SU-DHL-6 (cell line): ENCODE measurements at regions not wholly inside any gene's neighbourhood (a gene's known extent, or its start where the extent isn't known, plus 50 kb on each side); places are given as distances from the start of the nearest gene placed in this dataset.

Experiments used
- H2AFZ ChIP-seq: fragments of 200-600 bp; sonication (generic); 2 replicates; pipeline ENCODE4 v1.6.1; 2014; ENCODE audit warnings: low read depth, mild to moderate bottlenecking, moderate library complexity, mixed read lengths, antibody characterized with exemption, low read length; ENCODE audit not compliant: severe bottlenecking
- H3F3A ChIP-seq: fragments of 200-600 bp; shearing (Covaris generic); 2 replicates; pipeline ENCODE4 v1.6.0; 2016; ENCODE audit warnings: antibody characterized with exemption, mild to moderate bottlenecking; ENCODE audit not compliant: insufficient read depth
- H3K27ac ChIP-seq: fragments of 200-600 bp; sonication (generic); 2 replicates; pipeline ENCODE4 v1.5.1; 2016; ENCODE audit warnings: low read depth, mild to moderate bottlenecking, low read length, moderate library complexity, mixed read lengths
- H3K27me3 ChIP-seq: fragments of 200-600 bp; sonication (generic), shearing (Covaris generic); 2 replicates; pipeline ENCODE4 v1.6.0; 2014; ENCODE audit warnings: mild to moderate bottlenecking, low read length
- H3K36me3 ChIP-seq: fragments of 200-600 bp; sonication (generic); 2 replicates; pipeline ENCODE4 v1.6.1; 2014; ENCODE audit warnings: mild to moderate bottlenecking, low read length, mixed read lengths
- H3K4me2 ChIP-seq: fragments of 300-600, 200-600 bp; shearing (Covaris generic), sonication (generic); 2 replicates; pipeline ENCODE4 v1.6.0; 2014; ENCODE audit warnings: low read length, low read depth, mild to moderate bottlenecking; ENCODE audit not compliant: poor library complexity, severe bottlenecking
- H3K4me3 ChIP-seq: fragments of 200-600 bp; sonication (generic); 2 replicates; pipeline ENCODE4 v1.5.1; 2014; ENCODE audit warnings: antibody characterized with exemption, low read length, mild to moderate bottlenecking, mixed read lengths; ENCODE audit not compliant: insufficient read depth, poor library complexity, severe bottlenecking
- H3K79me2 ChIP-seq: fragments of 200-600 bp; sonication (generic); 2 replicates; pipeline ENCODE4 v1.6.1; 2014; ENCODE audit warnings: mild to moderate bottlenecking, low read length, moderate library complexity; ENCODE audit not compliant: insufficient read depth
- H3K9ac ChIP-seq: fragments of 200-600 bp; sonication (generic); 2 replicates; pipeline ENCODE4 v1.7.0; 2014; ENCODE audit warnings: mild to moderate bottlenecking, low read length
- H3K9me2 ChIP-seq: fragments of 200-600 bp; sonication (generic); replicated peaks from 2 replicates; pipeline ENCODE4 v1.6.1; 2014; ENCODE audit warnings: low read length; ENCODE audit not compliant: insufficient read depth
- H3K9me3 ChIP-seq: fragments of 200-600 bp; sonication (generic); 2 replicates; pipeline ENCODE4 v1.6.1; 2014; ENCODE audit warnings: low read length, mixed read lengths; ENCODE audit not compliant: insufficient read depth
- H4K20me1 ChIP-seq: fragments of 200-600 bp; sonication (generic); 2 replicates; pipeline ENCODE4 v1.6.1; 2014; ENCODE audit warnings: low read depth, mild to moderate bottlenecking, antibody characterized with exemption, low read length, moderate library complexity, mixed read lengths
- CTCF ChIP-seq: fragments of 200-600 bp; sonication (generic); IDR thresholded peaks from one replicate; pipeline ENCODE4 v1.5.1; 2017; ENCODE audit warnings: antibody characterized with exemption, mild to moderate bottlenecking, low read length, moderate library complexity; ENCODE audit not compliant: insufficient read depth, poor library complexity, severe bottlenecking
- EZH2phosphoT487 ChIP-seq: fragments of 200-600 bp; sonication (generic), shearing (Covaris generic); conservative IDR thresholded peaks from 2 replicates; pipeline ENCODE4 v1.6.1; 2018; ENCODE audit warnings: mild to moderate bottlenecking, antibody characterized with exemption, low read length, moderate library complexity, mixed read lengths

- no peak overlapping the region for H3K27ac ChIP-seq
- H2AFZ ChIP-seq, result no peak overlapping the region
- H3K9me3 ChIP-seq, result no peaks in the 10 kb centered on the region
- no peaks in the 10 kb centered on the region for H3K36me3 ChIP-seq
- no peaks in the 10 kb centered on the region for H3K9me2 ChIP-seq
- H3K9ac ChIP-seq, result no peak overlapping the region
- no peaks in the 10 kb centered on the region for H3K27me3 ChIP-seq
- no peaks in the 10 kb centered on the region for H4K20me1 ChIP-seq
- TF ChIP-seq CTCF (no peak), EZH2phosphoT487 (no peak)
- H3K79me2 ChIP-seq, result no peaks in the 10 kb centered on the region
- H3K4me2 ChIP-seq, result no peak overlapping the region
- H3F3A ChIP-seq, result no peaks in the 10 kb centered on the region
- H3K4me3 ChIP-seq, result no peak overlapping the region
These were observed 318.5 kb upstream of the DUSP10 start for GRCh38 chr1:222060210-222060916.

- Histone ChIP-seq H4K20me1 (no peaks in the 10 kb centered on the region), H3F3A (no peaks in the 10 kb centered on the region), H3K9me3 (no peaks in the 10 kb centered on the region), H3K9ac (no peak overlapping the region), H3K27me3 (no peaks in the 10 kb centered on the region), H3K9me2 (no peaks in the 10 kb centered on the region), H3K27ac (no peak overlapping the region), H3K79me2 (no peaks in the 10 kb centered on the region), H2AFZ (no peak overlapping the region), H3K4me3 (no peak overlapping the region), H3K4me2 (no peak overlapping the region), H3K36me3 (no peaks in the 10 kb centered on the region)
- no peak for TF ChIP-seq CTCF
- no peak for TF ChIP-seq EZH2phosphoT487
These were observed 316.4 kb upstream of the DUSP10 start for GRCh38 chr1:222058249-222058648.

- TF ChIP-seq EZH2phosphoT487 (no peak), CTCF (no peak)
- Histone ChIP-seq H3K79me2 (no peaks in the 10 kb centered on the region), H3K27me3 (no peaks in the 10 kb centered on the region), H2AFZ (no peak overlapping the region), H3K9me3 (no peaks in the 10 kb centered on the region), H3K9me2 (no peaks in the 10 kb centered on the region), H3K36me3 (no peaks in the 10 kb centered on the region), H3K4me2 (no peak overlapping the region), H3K9ac (no peak overlapping the region), H4K20me1 (no peaks in the 10 kb centered on the region), H3K27ac (no peak overlapping the region), H3F3A (no peaks in the 10 kb centered on the region), H3K4me3 (no peak overlapping the region)
These were observed 315.3 kb upstream of the DUSP10 start for GRCh38 chr1:222057162-222057561.
